KMS-11 (cell line): ENCODE measurements at regions not wholly inside any gene's neighbourhood (a gene's known extent, or its start where the extent isn't known, plus 50 kb on each side); places are given as distances from the start of the nearest gene placed in this dataset.

ENCODE experiments used
- H2AFZ ChIP-seq: fragments of 200-600 bp; sonication (generic); 2 replicates; pipeline ENCODE4 v1.6.1; 2016; ENCODE audit warnings: antibody characterized with exemption, mixed run types, low read depth
- H3K27ac ChIP-seq: fragments of 200-600 bp; sonication (generic); 2 replicates; pipeline ENCODE4 v1.6.1; 2016; ENCODE audit warnings: mild to moderate bottlenecking, mixed run types
- H3K27me3 ChIP-seq: fragments of 200-600 bp; sonication (generic); 2 replicates; pipeline ENCODE4 v1.6.1; 2017; ENCODE audit warnings: mild to moderate bottlenecking, low read depth, mixed run types, moderate library complexity; ENCODE audit not compliant: insufficient read depth
- H3K36me3 ChIP-seq: fragments of 200-600 bp; sonication (generic); 2 replicates; pipeline ENCODE4 v1.6.1; 2017; ENCODE audit warnings: mild to moderate bottlenecking, mixed run types; ENCODE audit not compliant: insufficient read depth
- H3K4me1 ChIP-seq: fragments of 200-600 bp; sonication (generic); 2 replicates; pipeline ENCODE4 v1.6.1; 2016; ENCODE audit warnings: mild to moderate bottlenecking, low read depth, mixed run types; ENCODE audit not compliant: poor library complexity, severe bottlenecking
- H3K4me2 ChIP-seq: fragments of 200-600 bp; sonication (generic); 2 replicates; pipeline ENCODE4 v1.7.0; 2016; ENCODE audit warnings: mild to moderate bottlenecking, mixed run types
- H3K4me3 ChIP-seq: fragments of 200-600 bp; sonication (generic); IDR thresholded peaks from 2 replicates; pipeline ENCODE4 v1.6.1; 2017; ENCODE audit warnings: low read depth, low read length, mixed read lengths; ENCODE audit not compliant: insufficient read depth
- H3K79me2 ChIP-seq: fragments of 200-600 bp; sonication (generic); 2 replicates; pipeline ENCODE4 v1.6.1; 2016; ENCODE audit warnings: low read depth, mixed run types; ENCODE audit not compliant: insufficient read depth
- H3K9ac ChIP-seq: fragments of 200-600 bp; sonication (generic); 2 replicates; pipeline ENCODE4 v1.6.1; 2016; ENCODE audit warnings: mild to moderate bottlenecking, mixed run types
- H4K20me1 ChIP-seq: fragments of 200-600 bp; sonication (generic); 2 replicates; pipeline ENCODE4 v1.6.1; 2016; ENCODE audit warnings: mild to moderate bottlenecking, mixed run types; ENCODE audit not compliant: insufficient read depth
- TF ChIP-seq, protein P1 (sequence below): fragments of 200-600 bp; sonication (generic); conservative IDR thresholded peaks from 2 replicates; pipeline ENCODE4 v1.6.1; 2017; ENCODE audit warnings: low read depth, mild to moderate bottlenecking, antibody characterized with exemption, low read length, moderate library complexity, mixed read lengths

DNA sequence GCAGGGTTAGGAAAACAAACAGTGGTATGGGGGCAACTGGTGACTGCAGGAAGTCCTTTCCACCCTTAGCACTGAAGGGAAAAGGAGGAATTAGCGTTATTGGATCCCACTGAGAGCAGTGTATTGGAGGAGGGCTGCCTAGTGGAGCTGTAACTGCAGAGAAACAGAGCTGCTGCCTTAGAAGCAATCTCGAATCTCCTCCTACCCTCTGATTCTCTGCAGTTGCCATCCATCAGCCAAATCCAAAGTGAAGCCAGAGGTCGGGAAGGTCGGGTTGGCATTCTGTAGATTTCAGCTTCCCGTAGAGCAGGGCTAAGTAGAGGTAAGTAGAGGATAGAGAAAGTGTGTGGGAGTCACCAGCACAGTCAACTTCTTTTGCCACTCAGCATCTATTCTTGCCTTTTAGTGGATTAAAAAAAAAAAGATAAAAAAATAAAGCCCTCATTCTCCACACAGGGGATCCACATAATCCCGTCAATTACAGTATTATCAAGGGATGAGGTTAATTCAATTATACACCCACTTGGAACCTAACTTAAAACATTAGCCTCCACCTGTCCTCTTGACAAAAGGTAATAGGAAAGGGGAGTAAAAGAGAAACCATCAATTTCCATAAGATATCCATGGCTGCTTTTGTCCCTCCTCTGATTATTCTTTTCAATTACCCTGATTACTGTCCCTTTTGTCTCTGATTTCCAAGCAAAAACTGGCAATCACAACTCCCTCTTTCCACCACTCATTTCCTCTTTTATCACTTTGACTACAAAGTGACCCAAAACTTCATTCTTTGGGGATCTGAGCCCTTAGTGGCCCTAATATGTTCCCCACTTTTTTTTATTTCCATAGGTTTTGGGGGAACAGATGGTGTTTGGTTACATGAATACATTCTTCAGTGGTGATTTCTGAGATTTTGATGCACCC, 234.7 kb downstream of the RBM26 start:
- no peaks in the 10 kb centered on the region for H3K36me3 ChIP-seq
- TF ChIP-seq, protein P1, sequence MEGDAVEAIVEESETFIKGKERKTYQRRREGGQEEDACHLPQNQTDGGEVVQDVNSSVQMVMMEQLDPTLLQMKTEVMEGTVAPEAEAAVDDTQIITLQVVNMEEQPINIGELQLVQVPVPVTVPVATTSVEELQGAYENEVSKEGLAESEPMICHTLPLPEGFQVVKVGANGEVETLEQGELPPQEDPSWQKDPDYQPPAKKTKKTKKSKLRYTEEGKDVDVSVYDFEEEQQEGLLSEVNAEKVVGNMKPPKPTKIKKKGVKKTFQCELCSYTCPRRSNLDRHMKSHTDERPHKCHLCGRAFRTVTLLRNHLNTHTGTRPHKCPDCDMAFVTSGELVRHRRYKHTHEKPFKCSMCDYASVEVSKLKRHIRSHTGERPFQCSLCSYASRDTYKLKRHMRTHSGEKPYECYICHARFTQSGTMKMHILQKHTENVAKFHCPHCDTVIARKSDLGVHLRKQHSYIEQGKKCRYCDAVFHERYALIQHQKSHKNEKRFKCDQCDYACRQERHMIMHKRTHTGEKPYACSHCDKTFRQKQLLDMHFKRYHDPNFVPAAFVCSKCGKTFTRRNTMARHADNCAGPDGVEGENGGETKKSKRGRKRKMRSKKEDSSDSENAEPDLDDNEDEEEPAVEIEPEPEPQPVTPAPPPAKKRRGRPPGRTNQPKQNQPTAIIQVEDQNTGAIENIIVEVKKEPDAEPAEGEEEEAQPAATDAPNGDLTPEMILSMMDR, result no peak
- no peaks in the 10 kb centered on the region for H3K4me1 ChIP-seq
- H3K4me3 ChIP-seq, result no peak overlapping the region
- H3K79me2 ChIP-seq, result no peaks in the 10 kb centered on the region
- no peaks in the 10 kb centered on the region for H3K27me3 ChIP-seq
- no peak overlapping the region for H3K27ac ChIP-seq
- no peak overlapping the region for H3K4me2 ChIP-seq
- H2AFZ ChIP-seq, result no peak overlapping the region
- no peaks in the 10 kb centered on the region for H4K20me1 ChIP-seq
- no peak overlapping the region for H3K9ac ChIP-seq

DNA sequence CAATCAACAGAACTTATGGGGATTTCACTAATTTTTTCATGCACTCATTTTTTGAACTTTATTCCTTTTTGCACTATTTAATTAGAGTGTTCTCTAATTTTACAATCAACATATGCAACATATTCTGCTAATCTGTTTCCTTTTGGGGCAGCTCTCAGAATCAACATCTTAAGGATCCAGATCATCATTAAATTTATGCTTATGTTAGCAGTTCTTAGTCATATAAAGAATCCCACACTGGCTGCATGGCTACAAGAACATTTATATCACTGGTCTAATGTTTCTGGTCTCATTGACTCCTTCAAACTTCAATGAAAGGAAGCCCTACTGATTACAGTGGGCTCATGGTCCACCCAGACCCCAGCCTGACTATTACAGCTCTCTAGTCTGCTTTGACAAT, 245.2 kb downstream of the RBM26 start:
- H3K4me2 ChIP-seq, result no peak overlapping the region
- H3K9ac ChIP-seq, result no peak overlapping the region
- no peaks in the 10 kb centered on the region for H3K79me2 ChIP-seq
- no peak overlapping the region for H3K27ac ChIP-seq
- no peaks in the 10 kb centered on the region for H4K20me1 ChIP-seq
- H3K36me3 ChIP-seq, result no peaks in the 10 kb centered on the region
- H3K4me3 ChIP-seq, result no peak overlapping the region
- no peak overlapping the region for H2AFZ ChIP-seq
- TF ChIP-seq, protein P1, result no peak
- H3K27me3 ChIP-seq, result no peaks in the 10 kb centered on the region
- peaks cover 8% of the 10 kb centered on the region for H3K4me1 ChIP-seq

DNA sequence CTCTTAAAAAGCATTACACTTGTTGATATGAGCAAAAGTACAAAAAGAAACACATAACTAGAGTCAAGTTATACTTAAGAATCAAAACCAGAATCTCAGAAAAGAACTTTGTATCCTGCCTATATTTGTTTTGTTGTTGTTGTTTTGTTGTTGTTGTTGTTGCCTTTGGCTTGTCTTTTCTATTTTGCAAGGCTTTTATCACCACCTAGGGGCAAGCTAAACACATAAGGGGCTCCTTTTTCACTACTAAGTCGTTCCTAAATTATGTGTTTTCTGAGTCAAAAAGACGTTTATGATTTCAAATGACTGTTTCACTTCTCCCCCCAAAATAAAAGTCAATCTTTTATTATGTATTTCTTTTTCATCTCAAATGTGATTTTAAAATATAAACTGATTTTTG, 250.2 kb downstream of the RBM26 start:
- Histone ChIP-seq H3K27ac (no peak overlapping the region), H3K36me3 (no peaks in the 10 kb centered on the region), H4K20me1 (no peaks in the 10 kb centered on the region), H3K9ac (no peak overlapping the region), H3K4me1 (peaks cover 8% of the 10 kb centered on the region), H2AFZ (no peak overlapping the region), H3K27me3 (no peaks in the 10 kb centered on the region), H3K79me2 (no peaks in the 10 kb centered on the region), H3K4me2 (no peak overlapping the region), H3K4me3 (no peak overlapping the region)
- TF ChIP-seq, protein P1, result no peak

DNA sequence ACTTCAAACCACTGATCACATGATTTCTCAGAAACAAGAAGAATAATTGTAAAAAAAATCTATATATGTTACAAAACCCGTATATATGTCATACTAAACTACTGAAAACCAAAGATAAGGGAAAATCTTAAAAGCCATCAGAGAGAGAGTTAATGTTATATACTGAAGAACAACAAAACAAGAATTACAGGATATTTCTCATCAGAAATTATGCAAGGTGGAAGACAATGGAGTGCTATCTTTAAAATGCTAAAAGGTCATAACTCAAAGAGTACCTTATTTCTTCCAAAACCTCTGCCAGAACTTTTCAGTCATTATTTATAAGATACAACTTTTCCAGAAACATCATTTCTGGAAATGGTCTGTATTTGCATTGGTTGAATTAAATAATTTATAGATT, 256.8 kb downstream of the RBM26 start:
- H3K36me3 ChIP-seq, result no peaks in the 10 kb centered on the region
- H3K4me1 ChIP-seq, result no peaks in the 10 kb centered on the region
- H3K79me2 ChIP-seq, result no peaks in the 10 kb centered on the region
- H3K9ac ChIP-seq, result no peak overlapping the region
- no peak overlapping the region for H3K4me3 ChIP-seq
- no peak overlapping the region for H3K4me2 ChIP-seq
- H3K27me3 ChIP-seq, result no peaks in the 10 kb centered on the region
- no peaks in the 10 kb centered on the region for H4K20me1 ChIP-seq
- TF ChIP-seq, protein P1, result no peak
- H2AFZ ChIP-seq, result no peak overlapping the region
- no peak overlapping the region for H3K27ac ChIP-seq
